Panc1 (cell line): ENCODE measurements at regions not wholly inside any gene's neighbourhood (a gene's known extent, or its start where the extent isn't known, plus 50 kb on each side); places are given as distances from the start of the nearest gene placed in this dataset.

Experiments used
- ATAC-seq: fragments of 200-7000 bp; cut with Tn5 transposase; 2 replicates; pipeline ENCODE4 v1.9.1; 2020; ENCODE audit warnings: mild to moderate bottlenecking, moderate library complexity
- BruUV-seq: library from RNA; stranded (reverse); fragments of 400-500 nt; replicated peaks from 2 replicates; lab custom pipeline; 2021; lab: Mats Ljungman, UMichigan
- CTCF ChIA-PET: fragments of 300-600 bp; sonication (Branson Sonifier 250); formaldehyde crosslinking; loops from one replicate; lab custom pipeline; 2022; ENCODE audit warnings: antibody characterized with exemption; lab: Charles Lee
- POLR2A ChIA-PET: fragments of 300-600 bp; sonication (Branson Sonifier 250); formaldehyde crosslinking; loops from one replicate; lab custom pipeline; 2022; ENCODE audit warnings: antibody characterized with exemption; lab: Charles Lee
- DNase-seq: peaks from one replicate; pipeline ENCODE4 v3.0.0-alpha.2; 2010; ENCODE audit warnings: low read depth, low spot score
- H3K27ac ChIP-seq: 2 replicates; pipeline ENCODE4 v1.5.1; 2011; ENCODE audit warnings: mild to moderate bottlenecking, low read length, inconsistent platforms
- H3K27me3 ChIP-seq: fragments of 200-500 bp; sonication (Bioruptor generic); 2 replicates; pipeline ENCODE4 v1.6.0; 2014; ENCODE audit warnings: low read length, inconsistent platforms; ENCODE audit not compliant: control insufficient read depth, insufficient read depth
- H3K36me3 ChIP-seq: fragments of 200-500 bp; sonication (Bioruptor generic); 2 replicates; pipeline ENCODE4 v1.5.1; 2014; ENCODE audit warnings: inconsistent platforms, mild to moderate bottlenecking, low read length, moderate library complexity; ENCODE audit not compliant: control insufficient read depth, insufficient read depth
- H3K4me1 ChIP-seq: 2 replicates; pipeline ENCODE4 v1.5.1; 2011; ENCODE audit warnings: inconsistent platforms, mild to moderate bottlenecking, low read length, moderate library complexity; ENCODE audit not compliant: control insufficient read depth, insufficient read depth
- H3K4me3 ChIP-seq, 2 experiments: 2 replicates each; pipeline ENCODE4 v1.5.1; 2011 to 2012; ENCODE audit warnings: low read depth in 2 of 2, low read length in 2 of 2, mild to moderate bottlenecking in 2 of 2, inconsistent platforms in 1 of 2, moderate library complexity in 1 of 2
- H3K9me3 ChIP-seq: fragments of 200-500 bp; sonication (Bioruptor generic); 2 replicates; pipeline ENCODE4 v1.5.1; 2014; ENCODE audit warnings: low read depth, mild to moderate bottlenecking, inconsistent platforms, low read length, moderate library complexity; ENCODE audit not compliant: control insufficient read depth, insufficient read depth
- POLR2AphosphoS5 ChIP-seq: IDR thresholded peaks from 2 replicates; pipeline ENCODE4 v1.6.1; 2012; ENCODE audit warnings: mild to moderate bottlenecking, low read depth, low read length, moderate library complexity
- REST ChIP-seq, 2 experiments: IDR thresholded peaks; 2 replicates each; pipeline ENCODE4 v1.6.1; 2011 to 2012; ENCODE audit warnings: low read depth in 2 of 2, control low read depth in 1 of 2, low read length in 1 of 2, mild to moderate bottlenecking in 1 of 2, moderate library complexity in 1 of 2; ENCODE audit not compliant: insufficient read depth in 1 of 2
- SIN3A ChIP-seq: IDR thresholded peaks from 2 replicates; pipeline ENCODE4 v1.6.1; 2012; ENCODE audit warnings: low read depth, mild to moderate bottlenecking, low read length, moderate library complexity, borderline replicate concordance; ENCODE audit not compliant: insufficient read depth
- TCF7L2 ChIP-seq: IDR thresholded peaks from 2 replicates; pipeline ENCODE4 v1.6.1; 2011; ENCODE audit warnings: mild to moderate bottlenecking, low read depth, low read length, inconsistent platforms
- in situ Hi-C: cut with HindIII; loops from 2 replicates; pipeline ENCODE4 v1.10.0; 2016; ENCODE audit warnings: low sequenced_read_pairs, low pct_unique_long_range_greater_than_20kb
- intact Hi-C: fragments of 100-400 bp; cut with micrococcal nuclease; formaldehyde crosslinking; loops from one replicate; pipeline ENCODE4 v1.10.0; 2022; ENCODE audit not compliant: unreplicated experiment
- TF ChIP-seq, protein P1 (sequence below): fragments of 450-650 bp; IDR thresholded peaks from 2 replicates; pipeline ENCODE4 v1.5.1; 2017; ENCODE audit warnings: mild to moderate bottlenecking

- ChIA-PET CTCF (no interaction called here), POLR2A (no interaction called here)
- no peak for DNase-seq
- intact Hi-C loops (loop anchor here (10.0 kb wide), 1 partner anchor 73 kb away; no protein-coding TSS in a partner anchor), in situ Hi-C loops (no loop called here)
- no peaks in the 10 kb centered on the region for H3K9me3 ChIP-seq
- H3K27ac ChIP-seq, result no peak overlapping the region
- no peak for ATAC-seq
- TF ChIP-seq POLR2AphosphoS5 (0 out of 2 replicates have a peak, but pooled peaks have one; percentile 24), TCF7L2 (no peak), SIN3A (no peak), REST (IDR thresholded peaks at IDR 0.05; ENCODE audit: insufficient read depth in 1 of 2, low read depth in 2 of 2, low read length in 1 of 2) (no peak)
- TF ChIP-seq, protein P1, sequence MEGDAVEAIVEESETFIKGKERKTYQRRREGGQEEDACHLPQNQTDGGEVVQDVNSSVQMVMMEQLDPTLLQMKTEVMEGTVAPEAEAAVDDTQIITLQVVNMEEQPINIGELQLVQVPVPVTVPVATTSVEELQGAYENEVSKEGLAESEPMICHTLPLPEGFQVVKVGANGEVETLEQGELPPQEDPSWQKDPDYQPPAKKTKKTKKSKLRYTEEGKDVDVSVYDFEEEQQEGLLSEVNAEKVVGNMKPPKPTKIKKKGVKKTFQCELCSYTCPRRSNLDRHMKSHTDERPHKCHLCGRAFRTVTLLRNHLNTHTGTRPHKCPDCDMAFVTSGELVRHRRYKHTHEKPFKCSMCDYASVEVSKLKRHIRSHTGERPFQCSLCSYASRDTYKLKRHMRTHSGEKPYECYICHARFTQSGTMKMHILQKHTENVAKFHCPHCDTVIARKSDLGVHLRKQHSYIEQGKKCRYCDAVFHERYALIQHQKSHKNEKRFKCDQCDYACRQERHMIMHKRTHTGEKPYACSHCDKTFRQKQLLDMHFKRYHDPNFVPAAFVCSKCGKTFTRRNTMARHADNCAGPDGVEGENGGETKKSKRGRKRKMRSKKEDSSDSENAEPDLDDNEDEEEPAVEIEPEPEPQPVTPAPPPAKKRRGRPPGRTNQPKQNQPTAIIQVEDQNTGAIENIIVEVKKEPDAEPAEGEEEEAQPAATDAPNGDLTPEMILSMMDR, result no peak
- BruUV-seq, result no TSS peak
- peaks cover 9% of the 10 kb centered on the region for H3K4me1 ChIP-seq
- peaks cover 22% of the 10 kb centered on the region for H3K36me3 ChIP-seq
- H3K4me3 ChIP-seq, result no peak overlapping the region
- H3K27me3 ChIP-seq, result no peaks in the 10 kb centered on the region
Observed at GRCh38 chr17:77498091-77498741, 357.4 kb downstream of the SEC14L1 start.

GRCh38 chr17:77498791-77499698, 358.3 kb downstream of the SEC14L1 start:
- no TSS peak for BruUV-seq
- in situ Hi-C loops, result no loop called here
- Histone ChIP-seq H3K4me1 (peaks cover 8% of the 10 kb centered on the region), H3K9me3 (no peaks in the 10 kb centered on the region), H3K36me3 (peaks cover 22% of the 10 kb centered on the region), H3K27ac (no peak overlapping the region), H3K27me3 (no peaks in the 10 kb centered on the region), H3K4me3 (no peak overlapping the region)
- intact Hi-C loops, result loop anchor here (10.0 kb wide), 1 partner anchor 74 kb away; no protein-coding TSS in a partner anchor
- ChIA-PET POLR2A (no interaction called here), CTCF (no interaction called here)
- no peak for ATAC-seq
- TF ChIP-seq POLR2AphosphoS5 (no peak), REST (IDR thresholded peaks at IDR 0.05; ENCODE audit: insufficient read depth in 1 of 2, low read depth in 2 of 2, low read length in 1 of 2) (no peak), SIN3A (no peak), TCF7L2 (no peak)
- TF ChIP-seq, protein P1, result no peak
- DNase-seq, result no peak
